CD4-positive, alpha-beta memory T cell (primary cell): ENCODE measurements at regions not wholly inside any gene's neighbourhood (a gene's known extent, or its start where the extent isn't known, plus 50 kb on each side); places are given as distances from the start of the nearest gene placed in this dataset.

Experiments used
- CTCF ChIA-PET: fragments of 350-600 bp; sonication (Branson Sonifier 250); formaldehyde crosslinking; loops from one replicate; lab custom pipeline; 2021; ENCODE audit warnings: inconsistent platforms; ENCODE audit not compliant: partially characterized antibody; lab: Charles Lee
- POLR2A ChIA-PET: fragments of 350-600 bp; sonication (Branson Sonifier 250); formaldehyde crosslinking; loops from one replicate; lab custom pipeline; 2021; ENCODE audit not compliant: partially characterized antibody; lab: Charles Lee
- DNase-seq, 5 donors: peaks; one replicate each; pipeline versions ENCODE4 v3.0.0 to v3.0.0-alpha.2; 2020 to 2022; ENCODE audit warnings: mixed read lengths in 1 of 5
- H3K27ac ChIP-seq: one replicate; pipeline ENCODE4 v1.7.0; 2013; ENCODE audit warnings: low read depth, low read length
- H3K27me3 ChIP-seq: 2 replicates; pipeline ENCODE4 v1.7.0; 2013; ENCODE audit warnings: mild to moderate bottlenecking, low read length, moderate library complexity; ENCODE audit not compliant: insufficient read depth
- H3K36me3 ChIP-seq: 2 replicates; pipeline ENCODE4 v1.7.0; 2013; ENCODE audit warnings: mild to moderate bottlenecking, low read length, moderate library complexity; ENCODE audit not compliant: insufficient read depth
- H3K4me1 ChIP-seq: 2 replicates; pipeline ENCODE4 v1.7.0; 2013; ENCODE audit warnings: mild to moderate bottlenecking, low read length, moderate library complexity; ENCODE audit not compliant: insufficient read depth
- H3K4me3 ChIP-seq, 2 donors: one replicate each; pipeline ENCODE4 v1.7.0; 2013; ENCODE audit warnings: low read length in 2 of 2, mild to moderate bottlenecking in 1 of 2
- H3K9me3 ChIP-seq, 2 donors: one replicate each; pipeline ENCODE4 v1.7.0; 2013; ENCODE audit warnings: low read length in 2 of 2, control low read depth in 1 of 2; ENCODE audit not compliant: control insufficient read depth in 1 of 2
- H3K27ac Mint-ChIP-seq, 7 donors: one replicate each; pipeline ENCODE4 v1.8.0; 2020 to 2021; ENCODE audit warnings: mixed read lengths in 7 of 7, mild to moderate bottlenecking in 6 of 7, inconsistent platforms in 3 of 7, moderate library complexity in 3 of 7
- H3K27me3 Mint-ChIP-seq, 2 donors: one replicate each; pipeline ENCODE4 v1.8.0; 2020 to 2021; ENCODE audit warnings: mixed read lengths in 2 of 2
- H3K36me3 Mint-ChIP-seq, 2 donors: one replicate each; pipeline ENCODE4 v1.8.0; 2020 to 2021; ENCODE audit warnings: mixed read lengths in 2 of 2, inconsistent platforms in 1 of 2, mild to moderate bottlenecking in 1 of 2
- H3K4me1 Mint-ChIP-seq, 4 donors: one replicate each; pipeline ENCODE4 v1.8.0; 2020 to 2021; ENCODE audit warnings: mixed read lengths in 4 of 4, mild to moderate bottlenecking in 1 of 4
- H3K4me3 Mint-ChIP-seq, 8 donors: one replicate each; pipeline ENCODE4 v1.8.0; 2020 to 2021; ENCODE audit warnings: mixed read lengths in 8 of 8, mild to moderate bottlenecking in 7 of 8, moderate library complexity in 6 of 8, inconsistent platforms in 3 of 8
- H3K9me3 Mint-ChIP-seq, 8 donors: one replicate each; pipeline ENCODE4 v1.8.0; 2020 to 2021; ENCODE audit warnings: mixed read lengths in 8 of 8, mild to moderate bottlenecking in 5 of 8, inconsistent platforms in 3 of 8, moderate library complexity in 1 of 8
- intact Hi-C: fragments of 100-400 bp; cut with micrococcal nuclease; formaldehyde crosslinking; loops from one replicate; pipeline ENCODE4 v1.15.1; 2023

- Mint-ChIP-seq H3K4me3 (no peak overlapping the region), H3K9me3 (peaks cover 0 to 2% (median 0%) of the 10 kb centered on the region in 8 donors), H3K4me1 (no peaks in the 10 kb centered on the region), H3K27ac (no peak overlapping the region), H3K27me3 (peaks cover 2 to 3% of the 10 kb centered on the region in 2 donors), H3K36me3 (no peaks in the 10 kb centered on the region)
- DNase-seq, result no peak
- intact Hi-C loops, result no loop called here
- CTCF ChIA-PET, result no interaction called here
- no peaks in the 10 kb centered on the region for H3K9me3 ChIP-seq
- no peaks in the 10 kb centered on the region for H3K4me1 ChIP-seq
- H3K36me3 ChIP-seq, result no peaks in the 10 kb centered on the region
- POLR2A ChIA-PET, result no interaction called here
- H3K27ac ChIP-seq, result no peak overlapping the region
- H3K27me3 ChIP-seq, result no peaks in the 10 kb centered on the region
- no peak overlapping the region for H3K4me3 ChIP-seq
These were observed 143.0 kb upstream of the EGFLAM start for GRCh38 chr5:38115318-38115827.

DNA sequence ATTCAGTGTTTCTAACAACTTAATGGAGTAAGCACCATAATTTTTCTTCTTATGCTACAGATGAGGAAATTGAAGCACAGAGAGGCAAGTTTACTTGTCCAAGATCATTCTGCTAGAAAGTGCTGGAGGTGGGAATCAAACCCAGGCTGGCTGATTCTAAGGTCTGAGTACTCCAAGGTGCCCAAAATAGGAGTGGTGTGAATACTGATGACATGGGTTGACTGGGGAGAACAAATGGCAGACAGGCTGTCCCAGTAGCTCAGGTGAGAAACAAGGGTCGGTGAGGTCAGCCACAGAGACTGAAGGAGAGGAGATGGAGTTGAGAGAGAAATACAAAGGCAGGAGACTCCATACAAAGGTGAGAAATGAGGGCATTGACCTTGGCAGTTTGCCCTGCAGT is 144.5 kb upstream of the EGFLAM start:
- Mint-ChIP-seq H3K9me3 (peaks cover 0 to 2% (median 0%) of the 10 kb centered on the region in 8 donors), H3K4me1 (no peaks in the 10 kb centered on the region), H3K36me3 (no peaks in the 10 kb centered on the region), H3K27ac (no peak overlapping the region), H3K27me3 (peaks cover 2 to 3% of the 10 kb centered on the region in 2 donors), H3K4me3 (no peak overlapping the region)
- ChIA-PET POLR2A (no interaction called here), CTCF (no interaction called here)
- DNase-seq, result no peak
- H3K4me3 ChIP-seq, result no peak overlapping the region
- H3K4me1 ChIP-seq, result no peaks in the 10 kb centered on the region
- H3K36me3 ChIP-seq, result no peaks in the 10 kb centered on the region
- no peaks in the 10 kb centered on the region for H3K27me3 ChIP-seq
- intact Hi-C loops, result no loop called here
- H3K27ac ChIP-seq, result no peak overlapping the region
- H3K9me3 ChIP-seq, result no peaks in the 10 kb centered on the region

- no peak overlapping the region for H3K27ac ChIP-seq
- H3K36me3 Mint-ChIP-seq, result no peaks in the 10 kb centered on the region
- ChIA-PET POLR2A (no interaction called here), CTCF (no interaction called here)
- no peak overlapping the region for H3K27ac Mint-ChIP-seq
- no peaks in the 10 kb centered on the region for H3K9me3 ChIP-seq
- no peak for DNase-seq
- intact Hi-C loops, result no loop called here
- H3K36me3 ChIP-seq, result no peaks in the 10 kb centered on the region
- H3K4me3 Mint-ChIP-seq, result no peak overlapping the region
- H3K4me1 Mint-ChIP-seq, result no peaks in the 10 kb centered on the region
- H3K27me3 Mint-ChIP-seq, result peaks cover 2 to 3% of the 10 kb centered on the region in 2 donors
- H3K9me3 Mint-ChIP-seq, result peaks cover 0 to 2% (median 0%) of the 10 kb centered on the region in 8 donors
- no peaks in the 10 kb centered on the region for H3K4me1 ChIP-seq
- H3K4me3 ChIP-seq, result no peak overlapping the region
- H3K27me3 ChIP-seq, result no peaks in the 10 kb centered on the region
These were observed 144.9 kb upstream of the EGFLAM start for GRCh38 chr5:38113456-38113855.

DNA sequence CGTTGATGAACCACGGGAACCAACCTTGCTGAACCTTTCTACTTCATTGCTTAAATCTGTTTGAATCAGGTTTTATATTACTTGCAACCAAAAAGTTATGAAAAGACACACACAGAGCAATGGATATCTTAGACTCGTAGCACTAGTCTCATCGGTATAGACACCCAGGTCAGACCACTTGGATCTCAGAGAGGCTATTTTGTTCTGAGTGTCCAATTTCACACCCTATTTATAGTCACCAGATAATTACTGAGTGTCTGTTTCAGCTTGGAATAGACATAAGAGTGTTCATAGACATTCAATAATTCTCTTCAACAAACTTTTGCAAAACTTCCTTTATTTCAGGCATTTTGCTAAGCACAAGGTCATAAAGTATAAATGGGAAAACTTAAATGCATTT is 145.4 kb upstream of the EGFLAM start:
- Histone ChIP-seq H3K4me3 (no peak overlapping the region), H3K27me3 (no peaks in the 10 kb centered on the region), H3K4me1 (no peaks in the 10 kb centered on the region), H3K9me3 (no peaks in the 10 kb centered on the region), H3K36me3 (no peaks in the 10 kb centered on the region), H3K27ac (no peak overlapping the region)
- Mint-ChIP-seq H3K27ac (no peak overlapping the region), H3K4me3 (no peak overlapping the region), H3K27me3 (peaks cover 2 to 3% of the 10 kb centered on the region in 2 donors), H3K4me1 (no peaks in the 10 kb centered on the region), H3K36me3 (no peaks in the 10 kb centered on the region), H3K9me3 (peaks cover 0 to 2% (median 0%) of the 10 kb centered on the region in 8 donors)
- intact Hi-C loops, result no loop called here
- no peak for DNase-seq
- ChIA-PET CTCF (no interaction called here), POLR2A (no interaction called here)

DNA sequence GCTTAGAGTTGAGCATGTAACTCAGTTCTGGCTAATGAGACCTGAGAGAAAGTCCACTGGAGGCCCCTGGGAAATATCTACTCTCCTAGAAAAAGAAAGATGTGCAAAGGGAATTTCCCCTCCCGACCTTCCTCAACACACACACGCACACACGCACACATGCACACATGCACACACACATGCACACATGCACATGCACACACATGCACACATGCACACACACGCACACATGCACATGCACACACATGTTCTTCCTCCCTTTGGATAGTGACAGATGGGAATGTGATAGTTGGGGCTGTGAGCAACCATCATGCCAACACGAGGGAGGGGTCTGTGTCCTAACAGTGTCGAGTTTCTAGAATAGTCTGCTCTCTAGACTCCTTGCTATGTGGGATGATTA is 148.2 kb upstream of the EGFLAM start:
- intact Hi-C loops, result no loop called here
- H3K4me1 Mint-ChIP-seq, result no peaks in the 10 kb centered on the region
- ChIA-PET POLR2A (no interaction called here), CTCF (no interaction called here)
- H3K36me3 Mint-ChIP-seq, result no peaks in the 10 kb centered on the region
- no peaks in the 10 kb centered on the region for H3K9me3 Mint-ChIP-seq
- no peak overlapping the region for H3K4me3 Mint-ChIP-seq
- no peaks in the 10 kb centered on the region for H3K36me3 ChIP-seq
- no peaks in the 10 kb centered on the region for H3K27me3 ChIP-seq
- no peak for DNase-seq
- H3K27me3 Mint-ChIP-seq, result peaks cover 2% of the 10 kb centered on the region in 2 donors
- H3K27ac ChIP-seq, result no peak overlapping the region
- H3K9me3 ChIP-seq, result no peaks in the 10 kb centered on the region
- no peak overlapping the region for H3K27ac Mint-ChIP-seq
- H3K4me1 ChIP-seq, result no peaks in the 10 kb centered on the region
- H3K4me3 ChIP-seq, result no peak overlapping the region

GRCh38 chr5:38107096-38107495 is 151.3 kb upstream of the EGFLAM start:
- H3K36me3 ChIP-seq, result no peaks in the 10 kb centered on the region
- H3K4me1 ChIP-seq, result no peaks in the 10 kb centered on the region
- H3K27ac ChIP-seq, result no peak overlapping the region
- no peak overlapping the region for H3K27ac Mint-ChIP-seq
- DNase-seq, result no peak
- H3K36me3 Mint-ChIP-seq, result no peaks in the 10 kb centered on the region
- ChIA-PET CTCF (no interaction called here), POLR2A (no interaction called here)
- no peak overlapping the region for H3K4me3 ChIP-seq
- H3K4me3 Mint-ChIP-seq, result no peak overlapping the region
- no peaks in the 10 kb centered on the region for H3K9me3 ChIP-seq
- H3K27me3 ChIP-seq, result no peaks in the 10 kb centered on the region
- H3K9me3 Mint-ChIP-seq, result no peaks in the 10 kb centered on the region
- peaks cover 0 to 1% of the 10 kb centered on the region in 2 donors for H3K27me3 Mint-ChIP-seq
- H3K4me1 Mint-ChIP-seq, result no peaks in the 10 kb centered on the region
- intact Hi-C loops, result no loop called here

GRCh38 chr5:38105801-38106200 is 152.6 kb upstream of the EGFLAM start:
- H3K4me3 ChIP-seq, result no peak overlapping the region
- Mint-ChIP-seq H3K27me3 (no peaks in the 10 kb centered on the region), H3K27ac (no peak overlapping the region), H3K4me3 (no peak overlapping the region), H3K36me3 (no peaks in the 10 kb centered on the region), H3K9me3 (peaks cover 0 to under 1% (median 0%) of the 10 kb centered on the region in 8 donors), H3K4me1 (no peaks in the 10 kb centered on the region)
- H3K9me3 ChIP-seq, result no peaks in the 10 kb centered on the region
- POLR2A ChIA-PET, result no interaction called here
- H3K27me3 ChIP-seq, result no peaks in the 10 kb centered on the region
- no peak overlapping the region for H3K27ac ChIP-seq
- no peaks in the 10 kb centered on the region for H3K4me1 ChIP-seq
- H3K36me3 ChIP-seq, result no peaks in the 10 kb centered on the region
- no peak for DNase-seq
- intact Hi-C loops, result no loop called here
- CTCF ChIA-PET, result no interaction called here

DNA sequence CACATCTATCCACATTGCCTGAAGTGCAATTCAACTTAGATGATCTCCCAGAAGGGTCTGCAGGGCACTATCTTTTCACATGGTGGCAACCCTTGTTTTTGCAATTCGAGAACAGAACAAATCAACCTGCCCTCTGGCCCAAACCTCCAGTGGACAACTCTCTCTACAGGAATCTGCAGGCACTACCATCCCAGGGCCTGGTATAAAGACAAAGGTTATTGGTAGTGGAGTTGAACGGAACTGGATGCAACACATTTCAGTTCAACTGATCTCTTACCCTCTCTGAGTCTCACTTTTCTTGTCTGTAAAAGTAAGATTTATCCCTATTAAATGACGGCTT is 153.2 kb upstream of the EGFLAM start:
- POLR2A ChIA-PET, result no interaction called here
- Mint-ChIP-seq H3K27me3 (no peaks in the 10 kb centered on the region), H3K4me1 (no peaks in the 10 kb centered on the region), H3K36me3 (no peaks in the 10 kb centered on the region), H3K27ac (no peak overlapping the region), H3K9me3 (peaks cover 0 to 2% (median 0%) of the 10 kb centered on the region in 8 donors), H3K4me3 (no peak overlapping the region)
- Histone ChIP-seq H3K27me3 (no peaks in the 10 kb centered on the region), H3K36me3 (no peaks in the 10 kb centered on the region), H3K4me3 (no peak overlapping the region), H3K27ac (no peak overlapping the region), H3K4me1 (no peaks in the 10 kb centered on the region), H3K9me3 (no peaks in the 10 kb centered on the region)
- no peak for DNase-seq
- intact Hi-C loops, result no loop called here
- CTCF ChIA-PET, result no interaction called here
